HG02678 (cell line): ENCODE measurements at regions not wholly inside any gene's neighbourhood (a gene's known extent, or its start where the extent isn't known, plus 50 kb on each side); places are given as distances from the start of the nearest gene placed in this dataset.
"Not testable (repeated sequence)": the region's sequence is repeated elsewhere in the genome, so short reads cannot be mapped to it uniquely, and the experiment has no call there.

Experiments used
- ATAC-seq: cut with Tn5 transposase; IDR thresholded peaks from one replicate; pipeline ENCODE4 v1.9.1; 2021; ENCODE audit warnings: mild to moderate bottlenecking, moderate library complexity; ENCODE audit not compliant: unreplicated experiment

DNA sequence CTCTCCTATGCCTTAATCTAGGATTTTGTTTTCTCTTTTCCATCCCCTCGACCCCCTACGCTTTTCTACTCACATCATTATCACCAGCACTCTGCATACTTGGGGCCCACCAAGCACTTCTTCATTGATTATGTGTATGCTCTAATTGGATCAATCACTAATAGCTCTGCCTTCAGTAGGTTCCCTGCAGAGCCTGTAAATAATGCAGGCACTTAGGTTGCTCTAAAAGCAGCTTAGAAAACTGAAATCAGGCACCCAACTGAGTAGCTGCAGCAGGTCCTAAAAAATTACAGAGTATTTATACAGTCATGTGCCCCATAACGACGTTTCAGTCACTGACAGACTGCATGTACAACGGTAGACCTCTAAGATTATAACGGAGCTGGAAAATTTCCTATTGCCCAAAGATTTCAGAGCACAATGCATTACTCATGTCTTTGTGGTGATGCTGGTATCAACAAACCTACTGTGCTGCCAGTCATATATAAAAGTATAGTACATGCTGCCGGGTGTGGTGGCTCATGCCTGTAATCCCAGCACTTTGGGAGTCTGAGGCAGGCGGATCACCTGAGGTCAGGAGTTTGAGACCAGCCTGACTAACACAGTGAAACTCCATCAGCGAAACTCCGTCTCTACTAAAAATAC, 280.4 kb downstream of the HS3ST3B1 start:
- no peak for ATAC-seq

DNA sequence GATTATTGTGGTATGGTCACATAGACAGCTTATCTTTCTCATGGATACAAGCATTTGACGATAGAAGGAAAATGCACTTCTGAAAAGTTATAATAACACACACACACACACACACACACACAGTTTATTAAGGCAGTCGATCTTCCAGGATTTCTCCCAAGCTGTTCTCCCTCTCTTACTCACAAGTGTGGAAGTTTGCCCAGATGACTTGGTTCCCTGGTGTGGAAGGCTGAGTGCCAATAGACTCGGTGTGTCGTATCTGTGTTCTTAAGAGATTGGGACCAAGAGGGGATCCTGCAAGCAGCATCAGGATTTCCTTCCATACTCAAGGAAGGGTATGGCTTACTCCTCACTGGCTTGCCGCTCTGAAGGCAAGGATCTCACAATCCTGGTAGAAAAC, 279.6 kb downstream of the HS3ST3B1 start:
- ATAC-seq: no peak

DNA sequence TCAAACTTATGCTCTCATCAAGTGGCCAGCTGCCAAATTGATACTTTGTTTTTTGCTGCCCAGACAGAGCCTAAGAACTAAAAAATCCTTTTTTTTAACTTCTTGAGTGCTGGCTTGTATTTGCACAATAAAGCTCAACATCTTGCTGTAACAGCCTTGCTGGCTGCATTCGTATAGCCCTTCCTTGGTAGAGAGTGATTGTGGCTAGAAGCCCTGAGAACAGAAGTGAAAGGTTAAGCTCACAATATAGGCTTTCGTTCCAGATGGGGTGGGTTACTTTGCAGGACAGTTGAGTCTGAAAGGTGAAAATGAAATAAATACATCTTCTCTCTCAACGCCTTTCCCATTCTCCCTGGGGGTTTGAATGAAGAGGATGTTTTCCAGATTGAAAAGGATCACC, 278.8 kb downstream of the HS3ST3B1 start:
- no peak for ATAC-seq

DNA sequence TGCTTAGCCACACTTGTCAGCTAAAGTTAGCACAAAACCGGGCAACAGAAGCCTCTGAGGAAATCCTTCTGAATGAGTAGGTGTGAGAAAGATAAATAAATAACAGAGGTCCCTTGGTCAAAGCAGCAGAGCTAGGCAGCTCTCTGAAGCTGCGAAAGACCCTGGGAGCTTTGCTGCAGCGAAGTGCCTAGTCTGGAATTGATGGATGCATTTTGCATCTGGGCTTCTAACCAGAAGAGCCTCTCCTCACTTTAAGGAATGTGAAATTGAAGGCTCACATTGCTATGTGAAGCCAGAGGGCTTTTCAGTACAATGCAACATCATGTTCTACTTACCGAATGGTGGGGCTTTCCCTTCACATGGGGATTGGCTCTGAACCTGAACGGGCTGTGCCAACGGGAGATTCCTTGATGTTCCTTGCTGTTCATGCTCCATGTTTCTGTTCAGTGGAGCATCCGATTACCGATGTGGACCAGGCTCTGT, 274.6 kb downstream of the HS3ST3B1 start:
- ATAC-seq: no peak

DNA sequence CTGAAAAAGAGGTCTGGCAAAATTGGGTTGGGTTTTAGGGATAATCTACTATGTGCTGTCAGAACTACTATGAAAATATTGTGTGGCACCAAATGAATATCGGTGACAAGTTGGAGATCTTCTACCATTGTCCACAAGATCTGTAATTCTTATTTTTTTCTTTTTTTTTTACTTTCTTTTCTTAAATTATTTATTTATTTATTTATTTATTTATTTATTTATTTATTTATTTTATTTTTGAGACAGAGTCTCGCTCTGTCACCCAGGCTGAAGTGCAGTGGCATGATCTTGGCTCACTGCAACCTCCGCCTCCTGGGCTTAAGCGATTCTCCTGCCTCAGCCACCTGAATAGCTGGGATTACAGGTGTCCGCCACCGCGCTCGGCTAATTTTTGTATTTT, 259.4 kb downstream of the HS3ST3B1 start:
- not testable (repeated sequence) for ATAC-seq

DNA sequence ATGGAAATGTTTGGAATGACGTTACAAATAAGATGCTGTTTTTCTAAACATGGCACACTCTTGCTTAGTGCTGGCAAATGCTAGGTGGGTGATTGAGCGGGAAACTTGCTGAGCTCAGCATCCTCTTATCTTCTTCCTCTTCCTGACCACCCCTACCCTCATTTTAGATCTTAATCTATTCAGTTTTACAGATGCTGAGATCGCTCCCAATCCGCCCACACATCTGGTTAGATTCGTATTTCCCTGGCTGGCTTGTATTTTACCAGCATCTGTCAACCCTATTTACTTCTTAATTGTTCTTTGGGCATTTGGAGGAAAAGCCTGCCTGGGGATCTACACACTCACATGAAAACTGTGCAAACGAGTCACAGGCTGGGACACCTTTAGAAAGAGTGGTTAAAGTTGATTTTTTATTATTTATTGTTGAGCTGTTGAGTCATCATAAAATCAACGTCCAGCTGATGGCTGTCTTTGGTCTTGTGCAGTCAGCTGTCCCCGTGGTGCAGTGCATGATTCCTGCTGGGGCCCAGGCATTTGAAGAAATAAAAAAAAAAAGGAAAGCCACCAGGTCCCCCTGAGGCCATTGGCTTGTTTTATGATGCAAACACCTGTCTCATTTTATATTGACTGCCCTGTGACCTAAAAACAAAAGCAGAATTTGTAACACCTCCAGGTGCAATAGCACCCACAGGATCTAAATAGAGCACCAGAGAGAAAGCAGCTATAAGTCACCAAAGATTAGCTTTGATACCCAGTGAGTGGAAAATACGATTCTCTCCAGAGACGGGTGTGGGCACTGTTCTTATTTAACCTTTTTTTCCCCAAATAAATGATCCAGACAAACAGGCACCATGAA, 258.6 kb downstream of the HS3ST3B1 start:
- ATAC-seq: no peak

DNA sequence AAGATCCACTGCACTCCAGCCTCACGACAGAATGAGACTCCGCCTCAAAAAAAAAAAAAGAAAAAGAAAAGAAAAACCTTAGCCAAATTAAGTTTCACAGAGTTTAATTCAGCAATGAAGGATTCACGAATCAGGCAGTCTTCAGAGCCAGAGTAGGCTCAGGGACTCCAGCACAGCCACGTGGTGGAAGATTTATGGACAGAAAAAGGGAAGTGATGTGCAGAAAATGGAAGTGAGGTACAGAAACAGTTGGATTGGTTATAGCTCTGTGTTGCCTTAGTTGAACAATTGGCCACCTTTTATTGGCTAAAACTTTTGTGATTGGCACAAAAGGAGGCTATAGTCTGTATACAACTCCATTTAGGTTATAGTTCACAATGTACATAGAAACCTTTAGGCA, 256.6 kb downstream of the HS3ST3B1 start:
- no peak for ATAC-seq

DNA sequence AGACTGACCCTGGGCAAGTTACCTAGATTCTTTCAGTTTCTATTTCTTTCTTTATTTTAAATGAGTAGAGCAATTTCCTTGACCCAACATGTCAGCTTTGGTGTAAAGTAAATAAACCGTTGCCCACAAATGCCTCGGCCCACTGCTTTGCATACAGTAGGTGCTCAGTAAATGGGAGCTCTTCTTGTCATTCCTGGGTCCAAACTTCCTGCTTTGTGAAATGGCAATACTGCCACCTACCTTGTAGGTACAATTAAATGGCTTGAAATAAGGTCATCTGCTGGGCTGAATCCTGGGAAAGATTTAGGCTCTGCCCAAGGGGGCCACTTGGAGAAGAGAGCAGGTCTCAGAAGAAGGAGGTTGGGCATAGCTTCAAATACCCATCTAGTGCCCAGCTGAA, 253.0 kb downstream of the HS3ST3B1 start:
- ATAC-seq: no peak

DNA sequence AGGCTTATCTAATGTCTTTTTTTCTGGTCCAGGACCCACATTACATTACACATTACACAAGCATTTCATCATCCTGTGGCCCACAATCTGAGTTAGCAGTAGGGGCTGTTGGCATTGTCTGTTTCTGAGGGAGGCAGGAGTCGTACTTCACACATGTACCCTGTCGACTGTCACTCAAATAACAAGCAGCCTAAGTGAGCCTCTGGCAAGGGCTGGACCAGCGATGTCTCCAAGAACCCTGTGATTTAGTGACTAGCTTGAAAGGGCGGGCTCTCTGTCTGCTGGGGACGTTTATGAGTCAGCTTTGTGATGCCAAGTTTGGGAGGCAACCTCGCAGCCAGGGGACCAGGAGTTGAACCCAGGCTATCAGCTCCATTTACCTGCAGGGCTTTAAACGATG, 251.4 kb downstream of the HS3ST3B1 start:
- ATAC-seq: no peak

DNA sequence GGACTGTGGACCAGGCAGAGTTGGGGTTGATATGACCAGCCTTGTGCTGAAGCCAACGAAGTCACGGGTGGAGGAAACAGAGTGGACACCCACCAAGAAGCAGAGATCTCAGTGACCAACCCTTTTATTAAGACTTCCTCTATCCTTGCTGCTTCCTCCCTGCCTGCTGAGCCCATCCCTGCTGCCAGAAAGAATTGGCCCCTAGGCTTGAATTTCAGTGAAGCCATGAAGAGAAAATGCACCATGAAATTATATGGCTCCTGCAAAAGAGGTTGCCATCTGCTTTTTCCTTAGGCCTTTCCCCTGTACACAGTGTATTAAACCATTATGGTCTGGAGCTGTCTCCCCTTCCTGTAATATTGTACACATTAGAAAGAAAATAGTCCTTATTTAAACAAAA, 246.7 kb downstream of the HS3ST3B1 start:
- no peak for ATAC-seq

DNA sequence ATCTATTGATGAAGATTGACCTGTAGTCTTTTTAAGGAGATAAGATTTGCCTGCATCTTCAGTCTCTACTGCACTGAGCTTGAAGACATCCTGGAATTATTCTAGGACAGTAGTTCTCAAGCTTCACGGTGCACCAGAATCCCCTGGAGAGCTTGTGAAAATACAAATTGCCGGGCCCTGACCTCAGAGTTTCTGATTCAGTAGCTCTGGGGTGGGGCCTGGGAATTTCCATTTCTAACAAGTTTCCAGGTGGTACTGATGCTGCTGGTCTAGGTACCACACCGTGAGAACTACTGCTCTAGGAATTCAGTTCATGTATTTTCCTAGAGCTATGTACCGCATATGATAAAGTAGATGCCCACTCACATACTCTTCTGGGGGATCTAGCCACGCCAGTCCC, 246.1 kb downstream of the HS3ST3B1 start:
- ATAC-seq: no peak

DNA sequence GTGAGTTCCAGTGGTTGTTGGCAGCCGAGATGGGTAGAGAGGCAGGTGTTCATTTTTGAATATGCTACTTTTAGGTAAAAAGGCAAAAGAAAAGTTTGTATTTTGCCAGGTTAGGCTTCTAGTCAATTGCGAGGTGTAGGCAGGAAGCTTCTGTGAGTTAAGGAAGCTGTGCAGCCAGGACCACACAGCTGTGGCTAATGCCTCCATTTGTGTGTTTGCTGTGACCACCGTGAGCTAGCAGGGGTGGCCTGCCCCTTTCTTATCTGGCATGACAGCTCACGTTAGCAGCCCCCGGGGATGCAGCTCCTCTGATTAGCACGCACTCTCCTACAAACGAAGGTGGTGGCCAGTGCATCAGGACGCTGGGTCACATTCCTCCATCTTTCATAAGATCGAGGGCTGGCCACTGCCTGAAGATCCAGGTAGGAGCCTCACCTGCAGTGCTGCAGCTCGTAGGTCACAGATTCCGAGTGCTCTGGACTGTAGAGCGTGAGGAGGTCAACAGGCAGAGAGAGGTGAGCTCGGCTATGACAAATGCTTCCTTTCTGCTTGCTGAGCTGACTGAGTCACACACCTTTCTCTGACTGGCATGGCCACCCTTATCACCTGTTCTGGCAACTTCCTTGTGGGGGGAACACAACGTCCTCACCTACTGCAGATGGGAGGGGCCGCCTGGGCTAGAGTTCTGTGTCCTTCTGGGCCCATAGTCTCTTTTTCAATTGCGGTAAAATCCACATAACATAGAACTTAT, 244.4 kb downstream of the HS3ST3B1 start:
- ATAC-seq: no peak

DNA sequence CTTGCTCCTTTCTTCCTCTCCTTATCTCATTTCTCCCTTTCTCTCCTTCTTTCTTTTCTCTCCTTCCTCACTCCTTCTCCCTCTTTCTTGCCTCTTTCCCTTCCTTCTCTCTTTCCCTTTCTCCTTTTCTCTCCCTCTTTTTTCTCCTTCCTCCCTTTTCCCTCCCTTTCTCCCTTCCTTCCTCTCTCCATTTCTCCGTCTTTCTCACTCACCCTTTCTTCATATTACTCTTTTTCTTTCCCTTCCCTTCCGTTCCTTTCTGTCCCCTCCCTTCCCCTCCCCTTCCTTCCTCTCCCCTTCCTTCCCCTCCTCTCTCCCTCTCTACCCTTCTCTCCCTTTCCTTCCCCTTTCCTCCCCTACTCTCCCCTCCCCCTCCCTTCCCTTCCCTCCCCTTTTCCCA, 240.8 kb downstream of the HS3ST3B1 start:
- ATAC-seq: no peak

DNA sequence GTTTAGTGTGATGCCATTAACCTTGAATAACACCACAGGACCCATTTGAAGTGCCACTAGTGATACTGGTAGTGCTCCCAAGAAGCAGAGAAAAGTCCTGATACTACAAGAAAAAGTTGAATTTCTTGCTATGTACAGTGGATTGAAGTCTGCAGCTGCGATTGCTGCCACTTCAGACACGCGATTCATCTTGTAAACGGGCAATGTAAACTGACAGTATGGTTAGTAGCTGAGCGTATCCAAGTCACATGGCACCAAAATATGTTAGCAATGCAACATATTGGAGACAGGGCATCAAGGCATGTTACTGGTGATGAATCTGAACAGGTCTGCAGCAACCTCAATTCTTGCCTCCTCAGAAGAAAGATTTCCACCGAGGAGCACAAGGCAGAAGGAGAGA, 238.9 kb downstream of the HS3ST3B1 start:
- ATAC-seq: no peak

DNA sequence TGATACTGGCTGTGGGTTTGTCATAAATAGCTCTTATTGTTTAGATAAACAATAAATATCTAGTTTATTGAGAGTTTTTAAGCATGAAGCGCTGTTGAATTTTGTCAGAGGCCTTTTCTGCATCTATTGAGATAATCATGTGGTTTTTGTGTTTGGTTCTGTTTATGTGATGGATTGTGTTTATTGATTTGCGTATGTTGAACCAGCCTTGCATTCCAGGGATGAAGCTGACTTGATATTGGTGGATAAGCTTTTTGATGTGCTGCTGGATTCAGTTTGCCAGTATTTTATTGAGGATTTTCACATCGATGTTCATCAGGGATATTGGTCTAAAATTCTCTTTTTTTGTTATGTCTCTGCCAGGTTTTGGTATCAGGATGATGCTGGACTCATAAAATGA, 231.4 kb downstream of the HS3ST3B1 start:
- ATAC-seq: not testable (repeated sequence)

DNA sequence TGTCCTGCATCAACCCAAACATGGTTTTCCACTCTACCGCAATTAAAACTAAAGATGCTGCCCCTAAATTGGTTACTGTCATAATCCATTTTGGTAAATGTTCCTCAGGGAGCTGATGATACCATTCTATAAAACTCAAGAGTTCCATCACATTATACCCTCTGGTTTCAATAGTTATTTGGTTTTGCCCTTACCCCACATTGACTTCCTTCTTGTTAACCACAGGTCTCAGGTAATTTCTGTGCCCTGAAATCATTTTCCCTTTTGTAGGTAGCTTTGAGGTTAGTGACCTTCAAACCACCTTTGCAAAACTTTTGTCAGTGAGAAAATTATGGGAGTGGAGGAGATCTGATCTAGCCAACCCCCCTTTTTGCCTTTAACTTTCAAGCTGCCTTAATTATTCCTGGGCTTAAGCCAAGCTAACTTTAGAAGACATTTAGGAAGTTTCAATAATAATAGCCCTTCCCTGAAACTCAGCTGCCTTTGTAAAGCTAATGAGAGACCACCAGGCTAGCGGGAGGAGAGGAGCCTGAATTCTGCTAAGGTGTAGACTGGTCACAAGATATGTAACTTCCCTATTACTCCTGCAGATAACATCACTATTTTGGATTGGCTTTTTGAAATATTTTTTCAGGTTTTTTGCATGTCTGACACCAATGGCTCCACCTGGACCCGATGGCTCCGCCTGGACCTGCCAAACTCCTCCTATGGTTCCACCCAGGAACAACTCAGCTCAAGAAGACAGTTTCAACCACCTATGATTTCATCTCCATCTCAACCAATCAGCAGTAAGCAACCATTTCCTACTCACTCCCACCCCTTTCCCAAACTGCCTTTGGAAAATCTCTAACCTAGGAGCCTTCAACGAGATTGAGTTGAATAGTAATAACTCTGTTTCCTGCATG, 224.9 kb downstream of the HS3ST3B1 start:
- no peak for ATAC-seq

DNA sequence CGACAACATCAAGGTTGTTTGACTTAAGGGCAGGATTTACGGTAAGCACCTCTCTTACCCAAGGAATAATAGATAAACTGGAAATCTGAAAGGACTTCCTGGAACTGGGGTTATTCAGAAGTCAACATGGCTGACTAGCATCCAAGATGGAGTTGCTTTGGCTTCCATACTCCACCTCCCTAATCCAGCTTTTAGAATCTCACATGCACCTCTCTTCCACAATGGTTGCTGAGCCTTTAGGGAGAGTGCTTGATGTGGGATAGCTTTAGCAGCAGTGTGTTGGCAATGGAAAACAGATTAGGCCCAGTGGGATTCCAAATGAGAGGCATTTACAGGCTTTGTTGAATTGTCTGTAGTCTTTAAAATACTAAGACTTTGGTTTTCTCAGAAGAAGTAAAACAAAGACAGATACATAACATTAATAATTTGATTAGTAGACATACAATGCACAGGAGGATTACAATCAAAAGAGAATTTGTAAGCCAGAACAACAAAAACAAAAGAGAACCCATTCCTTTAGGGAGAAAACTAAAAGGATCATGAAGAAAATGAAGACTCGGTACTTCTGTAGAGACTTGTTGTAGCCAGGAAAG, 222.0 kb downstream of the HS3ST3B1 start:
- no peak for ATAC-seq

DNA sequence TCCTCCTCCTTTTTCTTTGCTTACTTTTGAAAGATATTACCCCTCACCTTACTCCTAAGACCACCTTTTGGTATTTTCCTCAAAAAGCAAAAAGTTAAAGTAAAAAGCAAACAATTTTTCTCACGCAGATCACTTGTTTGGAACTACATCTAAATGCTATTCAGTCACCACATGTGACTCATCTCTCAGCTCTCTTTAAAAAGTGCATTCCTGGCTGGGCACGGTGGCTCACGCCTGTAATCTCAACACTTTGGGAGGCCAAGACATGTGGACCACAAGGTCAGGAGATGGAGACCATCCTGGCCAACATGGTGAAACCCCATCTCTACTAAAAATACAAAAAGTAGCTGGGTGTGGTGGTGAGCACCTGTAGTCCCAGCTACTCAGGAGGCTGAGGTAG, 218.0 kb downstream of the HS3ST3B1 start:
- not testable (repeated sequence) for ATAC-seq

DNA sequence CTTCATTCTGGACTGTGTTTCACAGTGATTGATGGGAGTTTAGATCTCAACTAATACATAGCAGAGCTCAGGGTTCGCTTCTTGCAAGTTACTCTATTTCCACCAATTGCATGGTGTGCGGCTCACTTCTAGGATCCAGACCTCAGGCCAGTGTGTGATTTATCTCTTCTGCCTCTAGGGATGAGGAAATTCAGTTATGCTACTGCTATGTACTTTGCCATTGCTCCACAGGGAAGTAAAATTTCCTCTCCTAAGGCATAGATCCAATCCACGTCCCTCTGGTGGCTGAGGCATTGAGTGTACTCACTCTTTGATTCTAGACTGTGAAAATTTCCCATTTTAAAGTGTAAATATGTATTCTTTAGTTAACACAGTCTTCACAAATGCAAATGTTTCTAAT, 214.1 kb downstream of the HS3ST3B1 start:
- no peak for ATAC-seq

DNA sequence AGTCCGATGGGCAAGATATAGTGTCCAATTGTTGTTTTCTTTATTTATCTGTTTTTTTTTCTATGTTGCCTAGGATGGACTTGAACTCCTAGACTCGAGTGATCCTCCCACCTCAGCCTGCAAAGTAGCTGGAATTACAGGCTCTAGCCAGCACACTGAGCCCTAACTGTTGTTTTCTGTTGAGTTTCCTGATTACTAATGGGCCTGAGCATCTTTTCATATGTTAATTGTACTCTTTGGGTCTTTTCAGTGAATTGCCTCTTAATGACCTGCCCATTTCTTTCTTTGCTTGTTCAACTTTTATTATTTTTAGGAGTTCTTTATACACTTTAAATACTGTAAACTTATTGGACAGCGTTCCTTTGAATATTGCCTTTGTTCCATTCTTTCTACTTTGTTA, 213.0 kb downstream of the HS3ST3B1 start:
- no peak for ATAC-seq
